PC-3 (cell line): ENCODE measurements at regions not wholly inside any gene's neighbourhood (a gene's known extent, or its start where the extent isn't known, plus 50 kb on each side); places are given as distances from the start of the nearest gene placed in this dataset.

Source experiments
- ATAC-seq: fragments of 200-7000 bp; cut with Tn5 transposase; 2 replicates; pipeline ENCODE4 v1.9.1; 2020; ENCODE audit warnings: mild to moderate bottlenecking, moderate library complexity
- BruUV-seq: library from RNA; stranded (reverse); fragments of 400-500 nt; replicated peaks from 2 replicates; lab custom pipeline; 2021; lab: Mats Ljungman, UMichigan
- CTCF ChIA-PET: fragments of 300-600 bp; sonication (Branson Sonifier 250); formaldehyde crosslinking; loops from one replicate; lab custom pipeline; 2022; ENCODE audit warnings: antibody characterized with exemption; lab: Charles Lee
- POLR2A ChIA-PET: fragments of 300-600 bp; sonication (Branson Sonifier 250); formaldehyde crosslinking; loops from one replicate; lab custom pipeline; 2022; ENCODE audit warnings: antibody characterized with exemption; ENCODE audit not compliant: unreplicated experiment; lab: Charles Lee
- DNase-seq: peaks from one replicate; pipeline ENCODE4 v3.0.0-alpha.2; 2015
- H2AFZ ChIP-seq: fragments of 300-600 bp; sonication (generic); 2 replicates; pipeline ENCODE4 v1.6.0; 2016; ENCODE audit warnings: antibody characterized with exemption, low read length
- H3F3A ChIP-seq: fragments of 300-600 bp; sonication (generic); one replicate; pipeline ENCODE4 v1.6.0; 2017; ENCODE audit warnings: antibody characterized with exemption, low read length, control low read depth, mild to moderate bottlenecking; ENCODE audit not compliant: unreplicated experiment
- H3K27ac ChIP-seq: fragments of 300-600 bp; sonication (generic); 2 replicates; pipeline ENCODE4 v1.5.1; 2016; ENCODE audit warnings: mild to moderate bottlenecking, low read length
- H3K27me3 ChIP-seq: fragments of 300-600 bp; sonication (generic); 2 replicates; pipeline ENCODE4 v1.6.1; 2016; ENCODE audit warnings: low read length, mixed read lengths
- H3K36me3 ChIP-seq: fragments of 300-600 bp; sonication (generic); 2 replicates; pipeline ENCODE4 v1.6.1; 2016; ENCODE audit warnings: low read depth, mixed run types, low read length, mixed read lengths
- H3K4me1 ChIP-seq: fragments of 300-600 bp; sonication (generic); 2 replicates; pipeline ENCODE4 v1.5.1; 2016; ENCODE audit warnings: low read length; ENCODE audit not compliant: insufficient read depth
- H3K4me2 ChIP-seq: fragments of 300-600 bp; sonication (generic); 2 replicates; pipeline ENCODE4 v1.6.0; 2016; ENCODE audit warnings: low read length
- H3K4me3 ChIP-seq: fragments of 300-600 bp; sonication (generic); 2 replicates; pipeline ENCODE4 v1.5.1; 2016; ENCODE audit warnings: mild to moderate bottlenecking, low read length, mixed read lengths
- H3K79me2 ChIP-seq: fragments of 300-600 bp; sonication (generic); 2 replicates; pipeline ENCODE4 v1.6.1; 2017; ENCODE audit warnings: low read length, mixed read lengths
- H3K9ac ChIP-seq: fragments of 300-600 bp; sonication (generic); 2 replicates; pipeline ENCODE4 v1.6.0; 2016; ENCODE audit warnings: mild to moderate bottlenecking, low read length
- H3K9me2 ChIP-seq: fragments of 300-600 bp; sonication (generic); replicated peaks from 2 replicates; pipeline ENCODE4 v1.6.1; 2016; ENCODE audit warnings: mixed run types, low read length, mixed read lengths
- H3K9me3 ChIP-seq: fragments of 300-600 bp; sonication (generic); 2 replicates; pipeline ENCODE4 v1.6.1; 2016; ENCODE audit warnings: low read length, mixed read lengths
- H4K20me1 ChIP-seq: fragments of 300-600 bp; sonication (generic); 2 replicates; pipeline ENCODE4 v1.6.1; 2016; ENCODE audit warnings: low read length, mixed read lengths
- EZH2 ChIP-seq: fragments of 300-600 bp; sonication (generic); IDR thresholded peaks from one replicate; pipeline ENCODE4 v1.6.1; 2017; ENCODE audit warnings: antibody characterized with exemption, mild to moderate bottlenecking, low read length; ENCODE audit not compliant: unreplicated experiment
- EZH2phosphoT487 ChIP-seq: fragments of 300-600 bp; sonication (generic); IDR thresholded peaks from 2 replicates; pipeline ENCODE4 v1.6.1; 2018; ENCODE audit warnings: mild to moderate bottlenecking, antibody characterized with exemption, low read length, borderline replicate concordance
- intact Hi-C: fragments of 100-400 bp; cut with micrococcal nuclease; formaldehyde crosslinking; loops from 2 replicates; pipeline ENCODE4 v1.9.0; 2023
- TF ChIP-seq, protein P1 (sequence below): fragments of 300-600 bp; sonication (generic); conservative IDR thresholded peaks from 2 replicates; pipeline ENCODE4 v1.5.1; 2017; ENCODE audit warnings: antibody characterized with exemption, low read depth, mild to moderate bottlenecking, low read length

DNA sequence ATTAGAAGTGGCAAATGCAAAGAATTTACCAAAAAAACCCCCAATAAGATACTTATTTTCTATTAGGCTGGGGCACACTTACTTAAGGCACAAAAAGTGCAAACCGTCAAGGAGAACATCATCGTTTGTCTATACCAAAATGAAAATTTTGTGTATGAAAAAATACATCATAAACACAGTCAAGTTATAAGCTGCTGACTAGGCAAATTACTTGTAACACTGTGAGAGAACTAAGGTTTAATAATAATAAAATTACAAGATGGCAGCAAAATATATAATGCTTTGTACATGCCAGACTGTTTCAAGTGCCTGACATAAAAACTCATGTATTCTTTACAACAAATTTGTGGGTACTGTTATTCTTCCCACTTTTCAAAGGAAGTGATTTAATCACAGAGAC, 297.2 kb upstream of the CRBN start:
- no peaks in the 10 kb centered on the region for H3K9me2 ChIP-seq
- H3K9ac ChIP-seq: no peak overlapping the region
- no TSS peak for BruUV-seq
- no peak overlapping the region for H2AFZ ChIP-seq
- ChIA-PET POLR2A (no interaction called here), CTCF (no interaction called here)
- no peaks in the 10 kb centered on the region for H3K36me3 ChIP-seq
- TF ChIP-seq EZH2phosphoT487 (no peak), EZH2 (no peak)
- TF ChIP-seq, protein P1, sequence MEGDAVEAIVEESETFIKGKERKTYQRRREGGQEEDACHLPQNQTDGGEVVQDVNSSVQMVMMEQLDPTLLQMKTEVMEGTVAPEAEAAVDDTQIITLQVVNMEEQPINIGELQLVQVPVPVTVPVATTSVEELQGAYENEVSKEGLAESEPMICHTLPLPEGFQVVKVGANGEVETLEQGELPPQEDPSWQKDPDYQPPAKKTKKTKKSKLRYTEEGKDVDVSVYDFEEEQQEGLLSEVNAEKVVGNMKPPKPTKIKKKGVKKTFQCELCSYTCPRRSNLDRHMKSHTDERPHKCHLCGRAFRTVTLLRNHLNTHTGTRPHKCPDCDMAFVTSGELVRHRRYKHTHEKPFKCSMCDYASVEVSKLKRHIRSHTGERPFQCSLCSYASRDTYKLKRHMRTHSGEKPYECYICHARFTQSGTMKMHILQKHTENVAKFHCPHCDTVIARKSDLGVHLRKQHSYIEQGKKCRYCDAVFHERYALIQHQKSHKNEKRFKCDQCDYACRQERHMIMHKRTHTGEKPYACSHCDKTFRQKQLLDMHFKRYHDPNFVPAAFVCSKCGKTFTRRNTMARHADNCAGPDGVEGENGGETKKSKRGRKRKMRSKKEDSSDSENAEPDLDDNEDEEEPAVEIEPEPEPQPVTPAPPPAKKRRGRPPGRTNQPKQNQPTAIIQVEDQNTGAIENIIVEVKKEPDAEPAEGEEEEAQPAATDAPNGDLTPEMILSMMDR: no peak
- no peaks in the 10 kb centered on the region for H4K20me1 ChIP-seq
- DNase-seq (no peak), ATAC-seq (no peak)
- H3K27me3 ChIP-seq: no peaks in the 10 kb centered on the region
- H3K27ac ChIP-seq: no peak overlapping the region
- H3K4me3 ChIP-seq: no peak overlapping the region
- no peaks in the 10 kb centered on the region for H3K4me1 ChIP-seq
- H3K79me2 ChIP-seq: no peaks in the 10 kb centered on the region
- H3K9me3 ChIP-seq: peaks cover 13% of the 10 kb centered on the region; the same call in 1 of the 2 replicates
- no peaks in the 10 kb centered on the region for H3F3A ChIP-seq
- H3K4me2 ChIP-seq: no peak overlapping the region
- intact Hi-C loops: no loop called here

DNA sequence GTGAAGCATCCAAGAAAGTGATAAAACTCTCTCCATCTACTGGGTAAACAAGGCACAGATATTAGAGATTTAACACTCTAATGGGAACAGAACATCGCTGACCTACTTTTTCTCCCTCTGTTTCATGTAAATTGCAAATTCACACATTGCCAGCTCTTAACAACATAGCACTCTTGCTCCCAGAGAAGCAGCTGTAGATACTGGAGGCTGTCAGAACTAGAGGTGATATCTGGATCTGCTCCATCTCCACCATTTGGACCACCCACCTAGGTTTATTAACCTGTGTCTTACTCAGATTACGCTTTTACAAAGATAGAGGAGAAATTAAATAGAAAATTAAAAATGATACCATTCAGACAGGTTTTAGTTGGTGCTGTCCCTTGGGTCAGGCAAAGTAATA, 289.1 kb upstream of the CRBN start:
- no peaks in the 10 kb centered on the region for H3K4me1 ChIP-seq

DNA sequence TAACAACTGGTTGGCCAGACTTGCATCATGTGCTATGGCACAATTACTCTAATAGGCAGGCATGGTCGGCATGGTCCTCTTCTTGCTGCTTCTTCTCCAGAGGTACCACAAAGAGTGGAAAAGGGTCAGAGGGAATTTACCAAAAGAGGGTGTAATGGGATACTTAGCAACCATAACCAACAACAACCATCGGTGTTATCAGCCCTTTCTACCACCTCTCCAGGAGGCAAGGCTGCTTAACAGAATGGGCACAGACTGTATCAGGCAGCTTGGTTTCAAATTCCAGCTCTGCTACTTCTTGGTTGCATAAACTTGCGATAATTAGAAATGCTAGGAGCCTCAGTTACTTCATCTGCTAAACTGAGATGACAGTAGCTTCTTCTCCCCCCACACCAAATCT, 284.6 kb upstream of the CRBN start:
- H3K4me3 ChIP-seq: no peak overlapping the region
- BruUV-seq: no TSS peak
- ChIA-PET CTCF (no interaction called here), POLR2A (no interaction called here)
- no peaks in the 10 kb centered on the region for H3K9me2 ChIP-seq
- H3K79me2 ChIP-seq: no peaks in the 10 kb centered on the region
- no peaks in the 10 kb centered on the region for H3K36me3 ChIP-seq
- DNase-seq (no peak), ATAC-seq (no peak)
- H3K4me1 ChIP-seq: no peaks in the 10 kb centered on the region
- TF ChIP-seq, protein P1: no peak
- TF ChIP-seq EZH2 (no peak), EZH2phosphoT487 (no peak)
- no peak overlapping the region for H3K4me2 ChIP-seq
- H3F3A ChIP-seq: no peaks in the 10 kb centered on the region
- intact Hi-C loops: no loop called here
- H3K27ac ChIP-seq: no peak overlapping the region
- no peaks in the 10 kb centered on the region for H4K20me1 ChIP-seq
- H3K9ac ChIP-seq: no peak overlapping the region
- H3K27me3 ChIP-seq: no peaks in the 10 kb centered on the region
- H2AFZ ChIP-seq: no peak overlapping the region
- H3K9me3 ChIP-seq: peaks cover 30% of the 10 kb centered on the region

More for the DNA sequence above, 289.1 kb upstream of the CRBN start:
- ChIA-PET CTCF (no interaction called here), POLR2A (no interaction called here)
- no peaks in the 10 kb centered on the region for H4K20me1 ChIP-seq
- no peaks in the 10 kb centered on the region for H3F3A ChIP-seq
- no peaks in the 10 kb centered on the region for H3K9me2 ChIP-seq
- no peak overlapping the region for H3K4me2 ChIP-seq
- H3K9ac ChIP-seq: no peak overlapping the region
- BruUV-seq: no TSS peak
- H3K27ac ChIP-seq: no peak overlapping the region
- no peaks in the 10 kb centered on the region for H3K27me3 ChIP-seq
- DNase-seq: no peak
- ATAC-seq: no peak
- H3K9me3 ChIP-seq: peaks cover 15% of the 10 kb centered on the region; the same call in 1 of the 2 replicates
- H3K4me3 ChIP-seq: no peak overlapping the region
- intact Hi-C loops: no loop called here
- no peaks in the 10 kb centered on the region for H3K79me2 ChIP-seq
- TF ChIP-seq, protein P1: no peak
- no peaks in the 10 kb centered on the region for H3K36me3 ChIP-seq
- H2AFZ ChIP-seq: no peak overlapping the region
